GM19238 (cell line): ENCODE measurements at regions not wholly inside any gene's neighbourhood (a gene's known extent, or its start where the extent isn't known, plus 50 kb on each side); places are given as distances from the start of the nearest gene placed in this dataset.

Source experiments
- DNase-seq: peaks from one replicate; pipeline ENCODE4 v3.0.0; 2011; ENCODE audit warnings: low spot score; ENCODE audit not compliant: insufficient read length

DNA sequence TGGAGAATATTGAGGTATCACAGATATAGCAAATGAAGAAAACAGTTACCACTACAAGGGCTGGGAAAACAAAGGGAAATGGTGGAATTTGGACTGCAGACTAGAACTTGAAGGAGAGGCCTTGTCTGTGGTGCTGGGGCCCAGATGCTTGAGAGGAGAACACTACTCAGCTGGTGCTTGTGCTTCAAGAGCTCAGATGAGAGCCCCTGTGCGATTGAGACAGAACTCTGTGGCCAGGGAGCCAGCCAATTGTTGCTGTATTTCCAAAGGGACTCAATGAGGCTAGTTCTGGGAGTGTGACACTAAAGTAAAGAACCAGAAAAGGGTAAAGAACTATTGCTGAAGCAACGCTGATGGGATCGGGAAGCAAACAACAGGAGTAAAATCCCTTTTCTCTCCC lies 406.5 kb upstream of the SEMA3D start:
- no peak for DNase-seq

DNA sequence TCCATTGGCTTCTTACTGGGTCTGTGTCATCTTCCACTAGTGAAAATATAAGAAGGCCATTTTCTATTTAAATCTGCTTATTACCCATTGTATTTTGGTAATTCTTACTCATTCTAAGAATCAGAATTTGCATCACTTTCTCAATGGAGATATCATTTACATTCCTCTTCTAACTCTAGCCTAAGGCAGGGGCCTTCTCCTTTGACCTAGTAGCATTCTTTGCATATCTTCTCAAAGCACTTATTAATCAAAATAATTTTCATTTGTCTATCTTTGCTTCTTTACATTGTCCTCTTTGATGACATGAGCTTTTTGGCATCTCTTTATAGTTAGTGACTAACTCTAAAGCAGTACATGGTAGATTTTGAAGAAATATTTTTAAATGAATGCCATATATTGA lies 400.9 kb upstream of the SEMA3D start:
- DNase-seq = no peak

DNA sequence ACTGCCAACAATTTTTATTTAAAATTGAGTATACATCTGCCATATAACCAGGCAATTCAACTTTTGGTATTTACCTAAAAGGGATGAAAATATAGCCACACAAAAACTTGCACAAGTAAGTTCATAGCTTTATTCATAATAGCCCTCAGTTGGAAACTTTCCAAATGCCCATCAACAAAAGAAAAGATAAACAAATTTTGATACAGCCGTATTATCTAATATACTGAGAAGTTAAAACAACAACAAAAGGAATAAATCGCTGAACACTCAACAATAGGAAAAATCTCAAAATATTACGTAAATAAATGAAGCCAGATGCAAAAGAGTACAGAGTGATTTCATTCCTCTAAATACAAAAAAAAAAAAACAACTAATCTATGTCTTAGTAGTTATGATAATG lies 399.2 kb upstream of the SEMA3D start:
- no peak for DNase-seq

- no peak for DNase-seq
Measured at GRCh38 chr7:85583131-85583953, 396.5 kb upstream of the SEMA3D start.

GRCh38 chr7:85573844-85574243 lies 387.0 kb upstream of the SEMA3D start:
- DNase-seq = no peak

- DNase-seq = no peak
Measured at GRCh38 chr7:85573346-85573745, 386.5 kb upstream of the SEMA3D start.

DNA sequence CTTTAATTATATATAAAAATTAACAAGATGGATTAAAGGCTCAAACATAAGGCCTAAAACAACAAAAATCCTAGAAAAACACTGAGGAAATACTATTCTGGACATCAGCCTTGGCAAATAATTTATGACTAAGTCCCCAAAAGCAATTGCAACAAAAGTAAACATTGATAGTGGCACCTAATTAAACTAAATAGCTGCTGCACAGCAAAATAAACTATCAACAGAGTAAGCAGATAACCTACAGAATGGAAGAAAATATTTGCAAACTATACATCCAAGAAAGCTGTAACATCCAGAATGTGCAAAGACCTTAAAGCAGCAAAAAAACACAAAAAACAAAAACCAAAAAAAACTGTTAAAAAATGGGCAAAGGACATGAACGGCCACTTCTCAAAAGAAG lies 384.0 kb upstream of the SEMA3D start:
- no peak for DNase-seq

- no peak for DNase-seq
Measured at GRCh38 chr7:85567983-85568382, 381.1 kb upstream of the SEMA3D start.

- no peak for DNase-seq
Measured at GRCh38 chr7:85566095-85566794, 379.4 kb upstream of the SEMA3D start.

GRCh38 chr7:85565276-85565675 lies 378.4 kb upstream of the SEMA3D start:
- DNase-seq = no peak

DNA sequence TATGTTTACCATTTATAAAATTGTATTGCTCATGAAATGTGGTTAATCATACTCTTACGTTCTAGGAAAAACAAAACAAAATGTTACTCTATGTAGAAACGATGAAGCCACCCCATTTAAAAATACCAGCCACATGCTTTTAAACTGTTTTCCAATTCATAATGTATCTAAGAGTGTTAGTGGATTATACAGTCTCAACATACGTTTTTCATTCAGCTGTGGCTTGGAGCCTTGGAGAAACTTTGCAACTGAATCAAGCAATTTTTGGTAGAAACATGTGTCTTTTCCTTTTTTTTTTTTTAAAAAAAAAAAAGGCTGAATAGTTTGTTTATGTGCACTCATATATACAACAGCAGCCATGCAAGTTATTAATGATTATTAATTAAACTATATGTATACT lies 378.0 kb upstream of the SEMA3D start:
- no peak for DNase-seq

DNA sequence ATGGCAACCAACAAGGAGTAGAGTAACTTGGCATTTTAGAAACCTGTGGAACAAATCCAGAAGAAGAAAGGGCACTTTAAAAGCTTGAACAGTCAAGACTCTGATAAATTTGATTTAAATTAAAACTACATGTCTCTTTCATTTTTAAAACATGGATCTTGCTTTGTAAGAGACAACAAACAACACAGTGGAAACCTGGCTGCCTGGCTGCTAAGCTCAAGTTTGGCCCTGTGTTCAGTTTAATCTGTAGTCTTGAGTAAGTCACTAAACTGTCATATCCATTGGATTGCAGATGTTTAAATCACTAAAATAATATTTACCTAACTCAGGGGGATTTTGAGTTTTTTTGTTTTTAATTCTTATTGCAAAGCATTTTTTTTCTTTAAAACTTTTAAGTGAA lies 374.9 kb upstream of the SEMA3D start:
- DNase-seq = no peak

GRCh38 chr7:85554236-85555178 lies 367.7 kb upstream of the SEMA3D start:
- DNase-seq = no peak

DNA sequence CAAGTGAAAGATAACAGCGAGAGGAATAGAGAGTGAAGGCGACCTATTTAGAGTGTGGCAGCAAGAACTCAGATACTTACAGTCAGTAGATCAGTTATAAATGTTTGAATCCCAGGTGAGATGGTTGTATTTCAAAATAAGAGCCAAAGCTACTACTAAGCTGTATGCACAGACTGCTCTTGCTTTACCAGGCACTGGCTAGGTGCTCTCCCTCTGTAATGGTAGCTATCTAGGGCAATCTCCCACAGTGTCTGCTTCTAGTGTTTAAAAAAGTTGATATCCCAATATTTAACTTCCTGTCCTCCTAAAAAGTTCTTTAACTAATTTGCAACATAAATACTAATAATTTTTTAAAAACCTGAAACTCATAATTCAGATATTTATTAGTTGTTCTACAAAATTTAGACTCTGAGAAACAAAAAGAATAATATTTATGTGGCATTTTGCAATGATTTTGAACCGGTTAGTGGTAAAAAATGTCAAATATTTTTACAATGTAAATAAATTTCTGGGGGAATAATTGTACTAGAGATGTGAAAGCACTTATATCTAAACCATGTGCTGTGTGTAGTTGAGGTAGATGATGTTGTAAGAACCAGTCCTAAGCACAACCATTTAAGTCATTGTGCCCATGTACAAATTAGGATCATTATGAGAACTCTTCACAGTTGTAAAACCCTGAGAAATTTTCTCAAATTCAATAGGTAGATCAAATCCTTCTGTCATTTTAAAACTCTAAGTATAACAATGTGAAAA lies 349.3 kb upstream of the SEMA3D start:
- DNase-seq = no peak

GRCh38 chr7:85529831-85530230 lies 343.0 kb upstream of the SEMA3D start:
- DNase-seq = no peak

- DNase-seq = no peak
Measured at GRCh38 chr7:85529201-85529600, 342.3 kb upstream of the SEMA3D start.

- DNase-seq = no peak
Measured at GRCh38 chr7:85528581-85528980, 341.7 kb upstream of the SEMA3D start.

DNA sequence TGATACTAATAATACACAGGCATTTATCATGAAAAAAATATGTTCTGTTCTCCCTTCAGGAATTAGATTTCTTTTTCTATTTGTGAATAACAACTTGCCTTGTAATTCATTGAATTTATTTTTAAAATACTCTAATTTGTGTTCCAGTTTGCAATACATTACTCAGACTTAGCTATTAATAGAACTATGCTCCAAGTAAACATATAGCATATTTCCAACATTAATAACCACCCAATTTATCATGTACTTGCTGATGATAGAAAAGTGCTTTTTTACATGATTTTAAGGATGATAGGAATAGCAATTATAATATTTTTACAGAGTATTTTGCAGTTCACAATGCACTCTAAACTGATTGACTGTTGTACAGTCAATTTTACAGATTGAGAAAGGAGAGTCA lies 338.8 kb upstream of the SEMA3D start:
- no peak for DNase-seq

GRCh38 chr7:85522070-85522469 lies 335.2 kb upstream of the SEMA3D start:
- DNase-seq = no peak

DNA sequence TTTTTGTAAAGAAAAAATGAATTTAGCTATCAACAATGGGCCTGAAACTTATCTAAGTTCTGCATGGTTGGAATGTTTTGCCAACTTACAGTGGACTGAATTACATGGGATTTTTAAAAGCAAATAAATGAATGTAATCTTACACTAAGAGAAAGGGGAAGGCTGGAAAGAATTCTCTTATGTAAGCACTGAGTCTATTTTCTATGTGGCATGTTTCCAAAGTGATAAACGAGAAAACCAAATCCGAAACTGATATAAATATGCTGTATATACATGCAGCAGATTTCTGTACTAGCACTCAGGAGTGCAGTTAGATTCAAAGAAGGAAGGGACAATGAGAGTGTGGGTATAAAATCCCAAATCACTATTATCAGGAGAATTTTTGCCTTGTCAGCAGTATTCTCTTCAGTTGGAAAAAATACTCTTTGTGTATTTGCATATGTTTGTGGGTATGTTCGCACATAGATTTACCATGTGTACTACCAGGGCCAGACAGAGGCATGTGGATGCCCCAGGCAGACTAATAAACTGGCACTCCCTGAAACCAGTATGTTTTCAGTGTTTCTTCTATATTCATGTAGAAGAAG lies 334.3 kb upstream of the SEMA3D start:
- DNase-seq = no peak

- DNase-seq = no peak
Measured at GRCh38 chr7:85520175-85520574, 333.3 kb upstream of the SEMA3D start.
